ENCODE measurements at regions not wholly inside any gene's neighbourhood (a gene's known extent, or its start where the extent isn't known, plus 50 kb on each side); places are given as distances from the start of the nearest gene placed in this dataset.

- H3K36me3 ChIP-seq (ENCODE audit: low read depth, missing control alignments), result no peaks in the 10 kb centered on the region
- DNase-seq, result no peak
- no peaks in the 10 kb centered on the region for H3K9me3 ChIP-seq
- intact Hi-C loops (cut with DNase I; ENCODE audit: low total_unique reads), result no loop called here
- no peak overlapping the region for H3K4me3 ChIP-seq
- TF ChIP-seq, protein P1, sequence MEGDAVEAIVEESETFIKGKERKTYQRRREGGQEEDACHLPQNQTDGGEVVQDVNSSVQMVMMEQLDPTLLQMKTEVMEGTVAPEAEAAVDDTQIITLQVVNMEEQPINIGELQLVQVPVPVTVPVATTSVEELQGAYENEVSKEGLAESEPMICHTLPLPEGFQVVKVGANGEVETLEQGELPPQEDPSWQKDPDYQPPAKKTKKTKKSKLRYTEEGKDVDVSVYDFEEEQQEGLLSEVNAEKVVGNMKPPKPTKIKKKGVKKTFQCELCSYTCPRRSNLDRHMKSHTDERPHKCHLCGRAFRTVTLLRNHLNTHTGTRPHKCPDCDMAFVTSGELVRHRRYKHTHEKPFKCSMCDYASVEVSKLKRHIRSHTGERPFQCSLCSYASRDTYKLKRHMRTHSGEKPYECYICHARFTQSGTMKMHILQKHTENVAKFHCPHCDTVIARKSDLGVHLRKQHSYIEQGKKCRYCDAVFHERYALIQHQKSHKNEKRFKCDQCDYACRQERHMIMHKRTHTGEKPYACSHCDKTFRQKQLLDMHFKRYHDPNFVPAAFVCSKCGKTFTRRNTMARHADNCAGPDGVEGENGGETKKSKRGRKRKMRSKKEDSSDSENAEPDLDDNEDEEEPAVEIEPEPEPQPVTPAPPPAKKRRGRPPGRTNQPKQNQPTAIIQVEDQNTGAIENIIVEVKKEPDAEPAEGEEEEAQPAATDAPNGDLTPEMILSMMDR (IDR thresholded peaks at IDR 0.05), result no peak
- no peak for TF ChIP-seq POLR2A (IDR thresholded peaks at IDR 0.05)
- H3K27ac ChIP-seq, result no peak overlapping the region
- no peaks in the 10 kb centered on the region for H3K4me1 ChIP-seq
- no peaks in the 10 kb centered on the region for H3K27me3 ChIP-seq
Measured at GRCh38 chr13:76361868-76362267, 524.3 kb downstream of the KCTD12 start.

- 66 to 76% methylated on average over 5 of the region's 5 CpGs for WGBS, 2 donors
- intact Hi-C loops (cut with DNase I; ENCODE audit: low total_unique reads), result no loop called here
- Histone ChIP-seq H3K36me3 (ENCODE audit: low read depth, missing control alignments) (no peaks in the 10 kb centered on the region), H3K9me3 (no peaks in the 10 kb centered on the region), H3K4me3 (no peak overlapping the region), H3K4me1 (no peaks in the 10 kb centered on the region), H3K27me3 (no peaks in the 10 kb centered on the region), H3K27ac (no peak overlapping the region)
- DNase-seq, result no peak
- no peak for TF ChIP-seq POLR2A (IDR thresholded peaks at IDR 0.05)
- TF ChIP-seq, protein P1 (IDR thresholded peaks at IDR 0.05), result no peak
Measured at GRCh38 chr13:76351541-76352229, 534.5 kb downstream of the KCTD12 start.

- H3K27ac ChIP-seq, result no peak overlapping the region
- no peaks in the 10 kb centered on the region for H3K4me1 ChIP-seq
- H3K36me3 ChIP-seq (ENCODE audit: low read depth, missing control alignments), result no peaks in the 10 kb centered on the region
- TF ChIP-seq, protein P1 (IDR thresholded peaks at IDR 0.05), result no peak
- TF ChIP-seq POLR2A (IDR thresholded peaks at IDR 0.05), result no peak
- 53 to 58% methylated on average over 1 of the region's 1 CpG for WGBS, 2 donors
- no peak for DNase-seq
- H3K27me3 ChIP-seq, result no peaks in the 10 kb centered on the region
- H3K9me3 ChIP-seq, result no peaks in the 10 kb centered on the region
- intact Hi-C loops (cut with DNase I; ENCODE audit: low total_unique reads), result no loop called here
- H3K4me3 ChIP-seq, result no peak overlapping the region
Measured at GRCh38 chr13:76350399-76350798, 535.8 kb downstream of the KCTD12 start.

DNA sequence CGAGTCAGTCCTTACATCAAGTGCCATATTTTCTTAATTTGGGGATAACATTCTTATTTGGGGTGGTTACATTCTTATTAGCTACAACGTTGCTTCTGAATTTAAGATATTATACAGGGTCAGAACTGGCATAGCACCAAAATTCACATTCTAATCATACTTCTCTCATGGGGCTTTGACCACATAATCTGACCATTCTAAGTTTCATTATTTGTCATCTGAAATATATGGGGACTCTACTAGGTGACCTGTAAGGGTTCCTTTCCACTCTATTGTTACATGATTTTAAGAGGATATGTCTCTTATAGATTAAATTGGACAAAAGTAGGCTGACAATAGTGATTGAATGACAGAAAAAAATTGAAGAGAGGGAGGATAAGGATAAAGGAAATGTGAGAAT lies 536.5 kb downstream of the KCTD12 start:
- Histone ChIP-seq H3K36me3 (ENCODE audit: low read depth, missing control alignments) (no peaks in the 10 kb centered on the region), H3K4me1 (no peaks in the 10 kb centered on the region), H3K27ac (no peak overlapping the region), H3K9me3 (no peaks in the 10 kb centered on the region), H3K4me3 (no peak overlapping the region), H3K27me3 (no peaks in the 10 kb centered on the region)
- TF ChIP-seq POLR2A (IDR thresholded peaks at IDR 0.05), result no peak
- TF ChIP-seq, protein P1 (IDR thresholded peaks at IDR 0.05), result no peak
- DNase-seq, result no peak
- WGBS, 2 donors, result 48 to 59% methylated on average over 2 of the region's 2 CpGs
- intact Hi-C loops (cut with DNase I; ENCODE audit: low total_unique reads), result no loop called here

- H3K9me3 ChIP-seq, result no peaks in the 10 kb centered on the region
- intact Hi-C loops (cut with DNase I; ENCODE audit: low total_unique reads), result no loop called here
- H3K4me1 ChIP-seq, result no peaks in the 10 kb centered on the region
Measured at GRCh38 chr13:76339649-76340048, 546.6 kb downstream of the KCTD12 start.

More at GRCh38 chr13:76339649-76340048, 546.6 kb downstream of the KCTD12 start:
- H3K27me3 ChIP-seq, result no peaks in the 10 kb centered on the region
- TF ChIP-seq, protein P1 (IDR thresholded peaks at IDR 0.05), result no peak
- no peak for TF ChIP-seq POLR2A (IDR thresholded peaks at IDR 0.05)
- no peak overlapping the region for H3K27ac ChIP-seq
- DNase-seq, result no peak
- no peak overlapping the region for H3K4me3 ChIP-seq
- 69 to 87% methylated on average over 2 of the region's 2 CpGs for WGBS, 2 donors
- no peaks in the 10 kb centered on the region for H3K36me3 ChIP-seq (ENCODE audit: low read depth, missing control alignments)

All from testis (tissue), 2 donors.